Hematopoietic multipotent progenitor cell treated with erythropoietin and hydrocortisone succinate and interleukin-3 and kit ligand, for 4 days (in vitro differentiated cells): ENCODE measurements at regions not wholly inside any gene's neighbourhood (a gene's known extent, or its start where the extent isn't known, plus 50 kb on each side); places are given as distances from the start of the nearest gene placed in this dataset.

Experiments used
- DNase-seq: peaks from one replicate; pipeline ENCODE4 v3.0.0-alpha.2; 2015

DNA sequence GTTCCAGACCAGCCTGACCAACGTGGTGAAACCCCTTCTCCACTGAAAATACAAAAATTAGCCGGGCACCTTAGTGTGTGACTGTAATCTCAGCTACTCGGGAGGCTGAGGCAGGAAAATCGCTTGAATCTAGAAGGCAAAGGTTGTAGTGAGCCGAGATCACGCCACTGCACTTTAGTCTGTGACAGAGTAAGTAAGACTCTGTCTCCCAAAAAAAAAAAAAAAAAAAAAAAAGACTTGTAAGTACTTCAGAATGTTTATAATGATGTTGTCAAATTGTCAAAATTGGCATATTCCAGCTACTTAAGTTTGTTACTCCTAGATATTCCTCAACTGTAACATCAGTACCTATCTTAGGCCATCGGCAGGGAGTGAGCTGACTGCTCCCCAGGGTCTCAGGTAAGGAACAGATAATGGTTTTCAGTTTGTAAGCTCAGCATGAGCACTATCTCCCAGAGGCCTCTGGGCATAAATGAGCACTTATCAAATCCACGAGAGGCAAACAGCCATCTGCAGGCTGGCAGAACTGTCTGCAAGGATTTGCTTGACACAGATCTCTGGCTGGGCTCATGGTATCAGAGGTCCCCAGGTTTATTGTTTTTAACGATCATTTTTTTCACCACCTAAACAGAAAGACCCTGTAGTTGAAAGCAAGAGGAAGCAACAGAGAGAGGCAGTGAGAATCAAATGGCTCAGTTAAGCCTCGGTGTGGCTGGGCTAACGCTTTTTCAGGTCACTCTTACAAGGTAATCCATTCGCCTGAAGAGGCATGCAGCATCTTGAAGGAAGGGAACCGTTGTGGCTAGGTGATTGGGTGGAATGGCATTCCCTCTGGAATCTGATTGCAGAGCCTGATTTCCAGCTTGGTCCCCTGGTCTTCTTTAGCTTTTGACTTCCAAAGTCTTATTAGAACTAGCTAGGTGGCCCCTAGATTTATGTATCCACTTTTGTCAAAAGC, 115.9 kb downstream of the LY86 start:
- DNase-seq, result peak; percentile 95

DNA sequence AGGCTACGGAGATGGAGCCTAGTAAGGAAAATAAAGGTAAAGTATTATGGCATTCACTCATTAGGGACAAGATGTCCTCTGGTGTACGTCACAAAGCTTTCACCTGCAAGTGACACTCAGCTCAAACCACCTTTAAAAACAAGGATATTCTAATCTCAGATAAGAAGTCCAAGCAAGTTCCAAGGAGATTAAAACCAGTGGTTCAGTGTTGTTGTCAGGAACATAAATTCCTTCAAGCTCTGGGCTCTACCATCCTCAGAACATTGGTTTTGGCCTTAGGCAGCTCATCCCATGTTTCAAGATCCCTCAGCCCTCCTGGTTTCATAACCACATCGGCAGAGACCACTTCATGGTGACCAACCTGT, 116.5 kb downstream of the LY86 start:
- no peak for DNase-seq

DNA sequence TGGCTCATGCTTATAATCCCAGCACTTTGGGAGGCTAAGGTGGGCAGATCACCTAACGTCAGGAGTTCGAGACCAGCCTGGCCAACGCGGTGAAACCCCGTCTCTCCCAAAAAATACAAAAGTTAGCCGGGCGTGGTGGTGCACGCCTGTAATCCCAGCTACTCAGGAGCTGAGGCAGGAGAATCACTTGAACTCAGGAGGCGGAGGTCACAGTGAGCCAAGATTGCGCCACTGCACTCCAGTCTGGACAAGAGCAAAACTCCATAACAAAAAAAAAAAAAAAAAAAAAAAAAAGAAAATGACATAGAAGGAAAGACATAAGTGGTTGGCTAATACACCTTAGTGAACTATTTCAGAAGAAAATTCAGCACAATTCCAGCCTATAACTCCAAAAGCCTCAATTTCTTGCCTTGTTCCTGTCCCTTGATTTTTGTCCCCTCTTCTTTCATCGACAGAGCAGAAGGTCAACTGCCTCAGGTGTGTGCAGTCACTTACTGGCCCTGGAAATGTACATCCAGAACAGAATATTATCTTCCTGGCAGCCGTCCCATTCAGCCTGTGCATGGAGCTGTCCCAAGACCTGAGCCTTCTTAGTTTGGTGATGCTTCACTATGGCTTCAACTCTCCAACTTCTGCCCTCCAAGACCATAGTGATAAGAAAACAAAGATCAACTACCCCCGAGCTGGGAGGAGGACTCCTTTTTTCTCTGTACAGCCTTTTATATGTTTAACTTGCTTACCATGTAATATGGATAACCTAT, 117.6 kb downstream of the LY86 start:
- DNase-seq, result no peak

DNA sequence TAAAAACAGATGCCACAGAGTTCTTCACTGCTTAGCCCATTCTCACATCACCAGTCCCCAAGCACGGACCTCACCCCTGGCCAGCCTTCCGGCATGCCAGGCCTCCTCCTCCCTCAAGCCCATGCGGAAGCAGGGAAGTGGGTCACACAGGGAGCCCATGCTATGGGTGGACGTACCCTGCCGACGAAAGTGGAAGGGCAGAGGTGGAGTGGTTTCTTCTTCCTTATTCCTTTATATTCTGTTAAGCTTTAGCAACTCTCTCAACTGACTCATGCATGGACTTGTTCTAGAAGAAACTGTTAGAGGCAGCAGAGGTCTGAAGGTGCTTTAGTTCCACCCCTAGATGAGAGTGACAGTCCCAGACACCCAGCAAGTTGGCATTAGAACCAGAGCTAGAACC, 118.6 kb downstream of the LY86 start:
- no peak for DNase-seq

DNA sequence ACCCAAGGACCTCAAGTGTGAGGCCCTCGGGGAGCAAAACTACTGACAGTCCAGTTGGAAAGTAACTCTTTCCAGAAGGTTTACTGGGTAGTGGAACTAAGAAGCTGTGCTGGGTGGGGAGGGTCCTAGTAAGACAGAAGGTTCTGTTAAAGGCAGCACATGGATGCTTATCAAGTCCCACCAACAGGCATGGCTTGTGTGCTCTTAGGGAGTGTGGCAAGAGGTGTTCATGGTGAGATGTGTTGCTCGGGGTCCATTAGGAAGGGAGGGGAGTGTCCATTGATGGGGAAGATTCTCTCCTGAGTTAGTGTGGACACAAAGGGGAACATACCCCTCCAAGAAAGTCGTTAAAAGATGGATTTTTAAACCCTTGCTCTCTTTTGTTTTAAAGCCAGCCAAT, 120.6 kb downstream of the LY86 start:
- peak; percentile 86 for DNase-seq

DNA sequence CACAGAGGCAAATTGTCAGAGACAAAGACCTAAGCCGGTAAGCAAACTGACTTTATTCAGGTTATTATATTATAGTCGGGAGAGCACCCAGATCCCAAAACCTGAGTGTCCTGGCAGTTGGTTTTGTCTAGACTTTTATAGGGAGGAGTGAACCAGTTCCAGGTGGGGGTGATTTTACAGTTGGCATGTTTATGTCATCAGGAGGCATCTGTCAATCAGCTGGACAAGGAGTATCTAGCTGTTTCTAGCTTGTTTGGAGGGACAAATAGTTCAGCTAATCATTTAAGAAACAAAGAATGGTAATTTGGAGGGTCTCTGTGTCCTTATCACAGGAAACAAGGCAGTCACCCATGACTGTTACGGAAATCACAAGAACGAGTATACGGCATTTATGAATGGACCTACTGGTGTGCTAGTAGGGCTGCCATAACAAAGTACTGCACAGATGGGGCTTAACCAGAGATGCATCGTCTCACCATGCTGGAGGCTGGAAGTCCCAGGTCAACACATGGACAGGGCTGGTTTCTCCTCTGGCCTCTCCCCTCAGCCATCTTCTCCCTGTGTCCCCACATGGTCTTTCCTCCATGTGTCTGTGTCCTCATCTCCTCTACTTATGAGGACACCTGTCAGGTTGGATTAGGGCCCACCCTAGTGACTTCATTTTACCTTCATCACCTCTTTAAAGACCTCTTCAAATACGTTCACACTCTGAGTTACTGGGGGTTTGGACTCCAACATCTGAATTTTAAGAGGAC, 122.7 kb downstream of the LY86 start:
- no peak for DNase-seq

DNA sequence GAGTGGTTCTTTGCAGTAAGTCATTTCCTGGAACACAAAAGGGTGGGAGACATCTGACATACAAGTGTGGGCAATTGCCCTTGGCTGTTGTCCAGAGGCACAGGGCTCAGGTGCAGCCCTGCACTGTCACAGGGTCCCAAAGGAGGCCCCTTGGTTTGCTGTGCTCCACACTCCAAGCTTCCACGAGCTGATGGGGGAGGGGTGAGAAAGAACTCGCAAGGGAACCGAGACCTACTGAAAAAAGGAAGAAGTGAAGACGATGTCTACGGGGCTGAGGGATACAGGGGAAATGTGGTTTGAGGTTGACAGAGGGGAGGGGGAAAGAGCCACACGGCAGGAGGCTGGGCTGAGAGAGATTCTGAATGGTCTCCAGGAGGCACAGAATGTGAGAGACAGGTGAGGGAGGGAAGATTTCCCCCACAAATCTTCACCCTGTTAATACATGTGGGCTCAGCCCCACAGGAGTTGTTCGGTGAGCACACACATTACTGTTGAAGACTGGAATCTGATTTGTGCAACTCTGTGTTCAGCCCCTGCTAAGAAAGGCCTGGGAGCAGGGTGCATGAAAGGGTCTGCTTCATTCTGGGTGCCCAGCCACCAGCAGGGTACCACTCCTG, 123.4 kb downstream of the LY86 start:
- DNase-seq, result peak; percentile 94

DNA sequence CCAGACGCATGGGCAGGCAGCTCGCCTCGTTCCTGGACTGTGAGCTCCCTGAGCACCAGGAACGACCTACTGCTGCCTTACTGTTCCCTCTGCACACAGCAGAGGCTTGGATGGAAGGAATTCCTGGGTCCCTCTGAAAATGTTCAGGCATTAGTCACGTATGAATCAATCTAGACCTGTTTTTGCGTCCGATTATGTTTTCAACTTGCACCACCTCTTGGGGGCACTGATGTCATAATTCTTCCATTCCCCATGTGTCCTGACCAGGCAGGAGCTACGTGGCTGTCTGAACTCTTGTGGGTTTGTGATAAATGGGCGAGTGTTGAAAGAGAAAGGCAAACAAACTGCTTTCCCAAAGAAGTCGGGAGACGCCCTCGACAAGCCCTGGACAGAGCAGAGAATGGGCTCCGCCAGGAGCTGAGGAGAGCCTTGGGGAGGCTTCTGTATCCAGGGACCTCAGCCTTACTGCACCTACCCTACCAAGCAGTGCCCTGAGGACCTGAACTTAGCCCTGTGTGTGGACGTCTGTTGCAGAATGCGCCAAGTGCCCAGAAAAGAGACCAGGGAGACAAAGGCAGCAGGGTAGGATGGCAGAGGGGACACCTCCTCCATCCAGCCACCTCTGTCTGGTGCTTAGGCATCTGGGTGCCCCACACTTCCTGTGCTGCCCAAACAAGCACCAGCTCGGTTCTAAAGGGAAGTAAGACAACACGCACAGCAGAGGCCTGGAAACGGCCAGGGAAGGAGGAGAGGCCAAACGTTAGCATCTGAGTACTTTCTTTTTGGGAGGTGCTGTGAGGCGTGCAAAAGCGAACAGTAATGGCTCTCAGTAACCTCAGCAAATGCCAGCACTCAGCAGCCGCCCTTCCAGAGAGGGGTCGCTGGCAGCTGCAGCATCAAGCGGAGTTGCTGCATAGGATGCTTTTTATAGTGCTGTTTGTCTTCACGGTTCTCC, 124.2 kb downstream of the LY86 start:
- DNase-seq, result peak; percentile 96

DNA sequence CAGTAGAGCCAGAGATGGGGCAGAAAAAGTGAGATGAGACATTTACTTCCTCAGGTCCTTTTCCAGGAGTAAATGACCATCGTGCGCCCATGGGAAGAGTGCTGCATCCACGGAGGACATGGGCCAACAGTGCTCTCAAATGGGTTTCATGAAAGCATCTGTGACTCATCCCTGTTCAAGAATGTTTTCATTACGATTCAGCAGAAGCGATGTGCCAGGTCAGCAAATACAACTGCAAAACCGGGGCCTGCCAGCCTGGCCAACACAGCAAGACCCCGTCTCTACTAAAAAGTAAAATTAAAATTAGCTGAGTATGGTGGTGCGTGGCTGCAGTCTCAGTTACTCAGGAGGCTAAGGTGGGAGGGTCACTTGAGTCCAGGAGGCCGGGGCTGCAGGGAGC, 125.1 kb downstream of the LY86 start:
- no peak for DNase-seq

DNA sequence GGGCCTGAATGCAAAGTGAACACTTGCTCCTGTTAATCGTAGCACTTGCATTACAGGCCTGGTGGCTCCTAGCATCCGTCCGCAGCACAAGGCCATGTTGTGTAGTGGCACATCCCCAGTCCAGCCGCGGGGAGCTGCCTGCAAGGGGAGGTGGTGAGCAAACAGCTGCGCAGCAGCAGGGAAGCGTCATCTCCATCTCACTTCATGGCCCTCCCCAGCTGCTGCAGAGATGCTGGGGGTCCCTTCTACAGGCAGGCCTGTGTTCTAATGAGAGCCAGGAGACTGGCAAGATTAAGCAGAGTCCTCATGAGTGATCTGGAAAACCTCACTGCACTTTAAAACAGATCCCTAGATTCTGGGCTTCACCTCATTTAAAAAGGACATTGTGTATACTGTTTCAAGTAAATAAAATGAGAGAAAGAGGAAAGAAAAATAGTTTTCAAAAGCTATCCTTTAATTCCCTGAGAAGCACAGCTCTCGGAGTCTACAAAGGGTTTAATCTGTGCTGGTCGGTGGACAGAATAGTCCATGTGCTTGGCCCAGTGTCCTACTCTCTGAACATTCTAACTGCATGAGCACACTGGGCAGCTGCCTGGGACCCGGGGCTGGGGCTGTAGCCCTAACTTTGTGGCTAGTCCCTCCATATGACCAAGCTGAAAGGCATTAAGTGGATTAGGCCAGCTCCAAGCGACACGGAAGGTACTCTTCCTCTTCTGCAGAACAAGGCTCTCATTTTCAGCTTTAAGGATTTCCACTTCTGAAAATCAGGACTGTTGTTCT, 125.8 kb downstream of the LY86 start:
- no peak for DNase-seq

DNA sequence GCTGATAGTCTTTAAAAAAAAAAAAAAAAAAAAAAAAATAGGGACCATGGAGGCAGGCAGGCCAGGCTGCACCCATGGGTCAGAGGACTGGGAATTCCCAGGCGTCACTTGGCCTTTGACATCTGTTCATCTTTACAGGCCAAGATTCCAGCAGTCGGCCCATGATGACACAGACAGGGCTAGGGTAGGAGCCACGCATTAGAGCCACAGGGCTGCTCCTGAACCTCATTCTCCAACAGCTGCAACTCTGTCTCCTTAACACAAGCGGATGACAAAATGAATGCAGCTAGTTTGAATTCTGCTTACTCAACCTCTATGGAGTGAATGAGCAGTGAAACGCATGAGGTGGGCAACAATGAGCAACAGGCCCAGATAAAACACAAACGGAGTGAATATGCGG, 126.4 kb downstream of the LY86 start:
- DNase-seq, result no peak

DNA sequence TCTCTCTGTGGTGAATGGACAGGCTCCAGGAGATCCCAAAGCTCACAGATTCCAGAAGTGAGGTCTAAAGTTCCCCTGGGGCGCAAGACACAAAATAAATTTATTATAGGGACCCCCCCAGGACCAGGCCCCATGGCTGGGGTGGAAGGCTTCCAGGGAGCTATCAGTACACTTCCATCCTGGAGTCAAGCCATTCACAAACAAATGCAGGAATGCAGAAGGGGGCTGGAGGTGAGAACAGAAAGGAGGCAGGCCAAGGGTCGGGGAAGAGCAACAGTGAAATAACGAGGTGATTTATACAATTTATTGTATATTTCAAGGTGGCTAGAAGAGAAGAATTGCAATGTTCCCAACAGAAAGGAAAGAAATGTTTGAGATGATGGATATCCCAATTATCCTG, 126.9 kb downstream of the LY86 start:
- no peak for DNase-seq

DNA sequence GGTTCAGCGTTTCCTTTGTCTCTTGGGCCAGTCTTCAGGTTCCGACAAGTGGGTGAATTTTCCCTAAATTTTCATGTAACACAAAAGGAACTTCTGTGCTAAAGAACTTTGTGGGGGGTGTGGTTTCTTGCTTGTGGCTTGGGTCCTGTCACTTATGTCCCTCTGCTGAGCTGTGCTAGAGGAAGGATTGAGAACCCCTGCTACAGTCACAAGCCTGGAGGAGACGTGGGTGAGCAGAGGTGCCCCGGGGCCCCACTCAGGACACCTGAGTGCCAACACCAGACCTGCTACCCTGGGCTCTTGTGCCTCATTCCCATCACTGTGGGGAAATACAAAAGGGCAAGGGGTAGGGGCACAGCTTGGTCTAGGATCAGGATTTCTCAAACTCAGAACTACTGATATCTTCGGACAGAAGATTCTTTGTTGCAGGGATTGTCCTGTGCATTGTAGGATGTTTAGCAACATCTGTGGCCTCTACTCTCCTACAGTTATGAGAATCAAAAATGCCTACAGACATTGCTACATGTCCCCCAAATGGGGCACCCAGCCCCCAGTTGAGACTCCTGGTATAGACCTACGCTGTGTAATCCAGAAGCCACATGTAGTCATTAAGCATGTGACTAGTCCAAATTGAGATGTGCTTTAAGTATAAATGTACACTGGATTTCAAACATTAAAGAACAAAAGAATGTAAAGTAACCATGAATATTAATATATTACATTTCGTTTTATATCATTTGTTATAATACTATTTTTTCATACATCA, 128.7 kb downstream of the LY86 start:
- DNase-seq, result peak; percentile 72

DNA sequence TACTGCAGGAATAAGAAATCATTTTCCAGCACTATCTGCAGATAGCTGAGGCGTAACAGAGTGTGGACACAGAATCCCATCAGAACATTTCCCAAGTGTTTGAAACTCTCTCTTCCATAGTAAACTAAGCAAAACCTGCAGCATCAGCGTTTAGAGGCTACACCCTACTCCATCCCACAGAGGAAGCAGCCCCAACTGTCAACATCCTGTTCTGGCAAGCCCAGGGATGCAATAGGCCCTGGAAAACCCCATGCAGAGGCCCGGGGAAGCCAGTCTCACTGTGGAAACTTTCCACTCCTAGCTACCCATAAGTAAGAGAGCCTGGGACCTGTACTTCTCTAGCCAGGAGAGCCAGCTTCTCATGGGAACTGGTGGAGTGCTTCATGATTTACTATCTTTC, 129.4 kb downstream of the LY86 start:
- DNase-seq, result peak; percentile 63

DNA sequence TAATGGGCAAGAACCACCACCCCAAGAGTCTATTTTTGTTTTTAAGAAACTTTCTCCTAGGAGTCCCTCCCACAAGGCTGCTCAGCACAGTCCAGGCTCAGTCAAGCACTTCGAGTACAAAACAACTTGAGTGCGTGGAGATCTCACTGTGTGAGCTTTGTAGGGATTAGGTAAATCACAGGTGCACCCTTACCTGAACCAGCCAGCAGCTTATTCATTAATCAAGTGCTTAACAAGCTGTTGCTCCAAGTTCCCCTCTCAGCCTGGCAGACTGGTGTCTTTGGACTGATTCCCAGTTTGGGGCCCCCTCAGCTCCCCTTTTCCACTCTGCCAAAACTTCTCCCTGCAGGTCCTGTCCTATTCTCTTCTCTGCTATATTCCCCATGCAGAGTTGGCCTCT, 133.1 kb downstream of the LY86 start:
- DNase-seq, result no peak

DNA sequence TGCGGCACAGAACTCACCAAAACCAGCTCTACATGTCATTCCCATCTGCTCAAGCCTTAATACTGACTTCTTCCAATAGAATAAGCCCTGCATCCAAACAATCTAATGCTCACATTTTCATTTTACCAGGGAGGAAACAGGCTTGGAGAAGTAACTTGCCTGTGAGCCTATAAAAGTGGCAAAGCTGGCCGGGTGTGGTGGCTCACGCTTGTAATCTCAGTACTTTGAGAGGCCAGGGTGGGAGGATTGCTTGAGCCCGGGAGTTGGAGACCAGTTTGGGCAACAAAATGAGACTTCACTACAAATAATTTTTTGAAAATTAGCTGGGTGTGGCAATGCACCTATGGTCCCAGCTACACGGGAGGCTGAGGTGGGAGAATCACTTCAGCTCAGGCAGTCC, 133.7 kb downstream of the LY86 start:
- DNase-seq, result no peak

DNA sequence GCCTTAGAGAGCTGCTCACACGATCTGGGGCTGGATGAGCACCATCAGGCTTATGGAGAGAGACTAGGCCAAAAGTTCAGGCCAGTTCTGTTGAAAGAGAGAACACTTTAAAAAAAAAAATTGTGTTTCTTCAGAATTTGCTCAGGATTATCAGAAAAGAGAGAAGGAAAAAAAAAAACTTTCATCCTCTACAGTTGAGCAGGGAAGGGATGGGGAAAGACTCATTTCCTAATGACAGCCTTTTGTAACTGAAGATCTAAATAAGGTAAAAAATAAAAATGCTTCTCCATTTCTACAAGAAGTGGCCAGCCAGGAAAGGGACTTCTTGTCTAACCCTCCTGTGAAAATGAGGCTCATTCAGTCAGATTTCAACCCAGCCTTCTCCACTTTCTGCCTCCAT, 134.8 kb downstream of the LY86 start:
- peak; percentile 55 for DNase-seq

DNA sequence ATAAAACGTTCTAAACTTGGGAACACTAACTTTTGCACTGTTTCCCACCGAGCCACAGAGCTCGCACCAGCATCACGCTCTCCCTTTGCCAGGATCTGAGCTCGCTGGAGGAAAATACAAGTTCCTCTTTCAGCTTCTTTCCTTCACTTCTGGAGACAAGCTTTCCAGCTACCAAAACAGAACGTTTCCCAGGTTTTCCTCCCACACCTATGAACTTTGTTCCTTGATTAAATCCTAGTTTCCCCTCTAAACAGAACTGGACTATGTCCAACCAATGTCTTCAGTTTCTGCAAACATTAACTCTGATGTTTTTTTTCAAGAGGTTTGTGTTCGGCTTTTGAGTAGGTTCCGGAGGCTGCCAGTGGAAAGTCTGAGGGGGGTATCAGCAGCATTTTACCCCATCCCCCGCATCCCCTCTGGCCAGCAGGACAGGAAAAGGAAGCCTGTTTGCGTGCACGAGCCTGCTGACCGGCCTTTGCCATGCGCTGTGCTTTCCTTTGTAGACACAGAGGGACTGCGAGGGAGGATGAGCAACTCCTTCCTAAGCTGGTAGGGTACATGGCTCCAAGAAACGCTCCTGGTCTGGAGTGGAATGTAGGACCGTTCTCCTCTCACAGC, 135.5 kb downstream of the LY86 start:
- DNase-seq, result peak; percentile 72
